Transverse colon (tissue), 3 donors: ENCODE measurements at regions not wholly inside any gene's neighbourhood (a gene's known extent, or its start where the extent isn't known, plus 50 kb on each side); places are given as distances from the start of the nearest gene placed in this dataset.
"Not testable (repeated sequence)": the region's sequence is repeated elsewhere in the genome, so short reads cannot be mapped to it uniquely, and the experiment has no call there.

ENCODE experiments used
- CTCF ChIP-seq, 5 experiments: fragments of 200-600 bp in 3 of 5; fragments of 450-650 bp in 2 of 5; sonication (generic) in 3 of 5; IDR thresholded peaks; 1 replicate in 2 of 5; 2 replicates in 3 of 5; pipeline ENCODE4 v1.5.1; 2016 to 2017; ENCODE audit warnings: antibody characterized with exemption in 5 of 5, inconsistent platforms in 3 of 5, mild to moderate bottlenecking in 2 of 5, moderate library complexity in 1 of 5
- POLR2A ChIP-seq: fragments of 450-650 bp; IDR thresholded peaks from one replicate; pipeline ENCODE4 v1.6.1; 2016; ENCODE audit warnings: antibody characterized with exemption, mild to moderate bottlenecking, moderate library complexity

DNA sequence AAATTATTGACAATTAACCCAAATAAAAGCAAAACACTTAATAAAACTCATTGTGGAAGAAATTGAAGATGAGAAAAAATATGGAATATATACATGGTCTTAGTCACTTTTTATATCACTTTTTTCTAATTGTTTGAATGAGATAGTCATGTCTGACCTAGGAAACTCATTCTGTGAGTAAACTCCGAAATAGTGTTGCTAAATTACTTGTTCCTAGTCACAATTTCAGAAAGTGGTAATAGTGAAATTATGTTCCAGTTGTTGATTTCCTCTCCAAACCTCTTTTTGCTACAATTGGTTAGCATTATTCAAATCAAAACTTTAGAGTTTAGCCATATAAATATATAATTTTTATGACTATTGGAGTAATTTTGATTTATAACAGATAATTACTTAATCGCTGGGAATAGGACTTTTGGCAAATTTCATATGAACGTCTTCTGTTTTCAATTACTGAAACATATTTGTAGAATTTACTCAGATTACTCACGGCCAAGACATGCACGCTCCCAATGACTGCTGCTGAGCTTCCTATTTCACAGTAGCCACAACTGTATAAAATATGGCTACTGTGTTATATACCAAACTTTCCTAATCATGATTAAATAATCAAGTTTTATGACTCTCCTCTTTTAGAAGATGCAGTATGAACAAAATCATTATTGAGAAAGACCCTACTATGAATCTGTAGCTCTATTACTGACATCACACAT, 583.4 kb downstream of the PRIM2 start:
- TF ChIP-seq CTCF (IDR thresholded peaks at IDR 0.05); POLR2A: not testable (repeated sequence)
